Upper lobe of left lung (tissue), 6 donors: ENCODE measurements at regions not wholly inside any gene's neighbourhood (a gene's known extent, or its start where the extent isn't known, plus 50 kb on each side); places are given as distances from the start of the nearest gene placed in this dataset.

ENCODE experiments used
- ATAC-seq, 2 donors: fragments of 200-7000 bp; cut with Tn5 transposase; one replicate each; pipeline ENCODE4 v1.9.1; 2022; ENCODE audit warnings: mild to moderate bottlenecking in 2 of 2, moderate library complexity in 2 of 2; ENCODE audit not compliant: low FRiP score in 2 of 2
- DNase-seq, 2 donors: peaks; one replicate each; pipeline ENCODE4 v3.0.0-alpha.2; 2019 to 2020
- H3K27ac ChIP-seq, 4 donors: fragments of 200-600 bp; sonication (generic); one replicate each; pipeline ENCODE4 v1.5.1; 2016 to 2019
- H3K27me3 ChIP-seq, 4 donors: fragments of 200-600 bp; sonication (generic); one replicate each; pipeline ENCODE4 v1.5.1; 2017 to 2019
- H3K36me3 ChIP-seq, 4 donors: fragments of 200-600 bp; sonication (generic); one replicate each; pipeline ENCODE4 v1.5.1; 2016 to 2019
- H3K4me1 ChIP-seq, 4 donors: fragments of 200-600 bp; sonication (generic); one replicate each; pipeline ENCODE4 v1.5.1; 2018 to 2019
- H3K4me3 ChIP-seq, 4 donors: fragments of 200-600 bp; sonication (generic); one replicate each; pipeline ENCODE4 v1.5.1; 2017 to 2019; ENCODE audit warnings: mild to moderate bottlenecking in 2 of 4, moderate library complexity in 1 of 4
- H3K9me3 ChIP-seq, 4 donors: fragments of 200-600 bp; sonication (generic); one replicate each; pipeline ENCODE4 v1.5.1; 2018 to 2019
- EP300 ChIP-seq, 4 donors: sonication (generic); formaldehyde crosslinking; IDR thresholded peaks; one replicate each; pipeline ENCODE4 v1.5.1; 2017; ENCODE audit warnings: antibody characterized with exemption in 4 of 4, control low read depth in 2 of 4
- POLR2A ChIP-seq, 4 donors: fragments of 450-650 bp; IDR thresholded peaks; one replicate each; pipeline ENCODE4 v1.5.1; 2016 to 2017; ENCODE audit warnings: antibody characterized with exemption in 4 of 4, mild to moderate bottlenecking in 2 of 4
- POLR2AphosphoS5 ChIP-seq, 2 donors: sonication (generic); formaldehyde crosslinking; IDR thresholded peaks; one replicate each; pipeline ENCODE4 v1.5.1; 2017; ENCODE audit warnings: antibody characterized with exemption in 2 of 2
- WGBS, 2 donors: methylation state at CpG; one replicate each; pipeline ENCODE4 v1.1.5; 2017 to 2018; 5-methylcytosine and 5-hydroxymethylcytosine counted together
- TF ChIP-seq, protein P1 (sequence below), 6 experiments: fragments of 450-650 bp in 4 of 6; fragments of 200-600 bp in 2 of 6; sonication (generic) in 2 of 6; IDR thresholded peaks; one replicate each; pipeline ENCODE4 v1.5.1; 2016 to 2019; ENCODE audit warnings: antibody characterized with exemption in 6 of 6
- donor health status: DM: no; HTN: no; CAD: no; lungs with moderate emphysema.
- donor health status: DM: no; HTN: yes; CAD: no; lungs with severe emphysema.

DNA sequence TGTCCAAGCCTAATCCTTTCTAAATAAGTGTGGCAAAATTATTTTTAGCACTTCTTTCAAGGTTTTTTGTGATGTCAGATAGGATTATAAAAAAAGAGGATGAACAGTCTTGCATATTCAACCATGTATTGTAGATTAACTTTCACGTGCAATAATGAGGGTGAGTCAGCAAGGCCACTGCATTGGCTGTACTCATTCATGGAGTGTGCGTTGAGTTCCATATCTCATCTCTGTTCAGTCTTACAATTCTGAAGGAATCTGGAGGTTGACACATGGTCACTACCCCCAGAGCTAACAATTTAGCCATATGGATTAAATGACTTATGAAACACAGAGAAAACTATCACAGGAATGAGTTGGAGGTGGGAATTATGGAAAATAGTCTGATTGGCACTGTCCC lies 810.5 kb downstream of the SLC4A3 start:
- no peak for TF ChIP-seq POLR2A (IDR thresholded peaks at IDR 0.05)
- TF ChIP-seq EP300 (IDR thresholded peaks at IDR 0.05): no peak
- TF ChIP-seq POLR2AphosphoS5 (IDR thresholded peaks at IDR 0.05): no peak
- TF ChIP-seq, protein P1, sequence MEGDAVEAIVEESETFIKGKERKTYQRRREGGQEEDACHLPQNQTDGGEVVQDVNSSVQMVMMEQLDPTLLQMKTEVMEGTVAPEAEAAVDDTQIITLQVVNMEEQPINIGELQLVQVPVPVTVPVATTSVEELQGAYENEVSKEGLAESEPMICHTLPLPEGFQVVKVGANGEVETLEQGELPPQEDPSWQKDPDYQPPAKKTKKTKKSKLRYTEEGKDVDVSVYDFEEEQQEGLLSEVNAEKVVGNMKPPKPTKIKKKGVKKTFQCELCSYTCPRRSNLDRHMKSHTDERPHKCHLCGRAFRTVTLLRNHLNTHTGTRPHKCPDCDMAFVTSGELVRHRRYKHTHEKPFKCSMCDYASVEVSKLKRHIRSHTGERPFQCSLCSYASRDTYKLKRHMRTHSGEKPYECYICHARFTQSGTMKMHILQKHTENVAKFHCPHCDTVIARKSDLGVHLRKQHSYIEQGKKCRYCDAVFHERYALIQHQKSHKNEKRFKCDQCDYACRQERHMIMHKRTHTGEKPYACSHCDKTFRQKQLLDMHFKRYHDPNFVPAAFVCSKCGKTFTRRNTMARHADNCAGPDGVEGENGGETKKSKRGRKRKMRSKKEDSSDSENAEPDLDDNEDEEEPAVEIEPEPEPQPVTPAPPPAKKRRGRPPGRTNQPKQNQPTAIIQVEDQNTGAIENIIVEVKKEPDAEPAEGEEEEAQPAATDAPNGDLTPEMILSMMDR (IDR thresholded peaks at IDR 0.05): no peak
- Histone ChIP-seq H3K27ac (no peak overlapping the region), H3K27me3 (no peaks in the 10 kb centered on the region), H3K9me3 (no peaks in the 10 kb centered on the region), H3K4me1 (no peaks in the 10 kb centered on the region), H3K36me3 (no peaks in the 10 kb centered on the region), H3K4me3 (no peak overlapping the region)
- WGBS, 2 donors: 90 to 95% methylated on average over 2 of the region's 2 CpGs
- no peak for DNase-seq
- ATAC-seq: no peak

DNA sequence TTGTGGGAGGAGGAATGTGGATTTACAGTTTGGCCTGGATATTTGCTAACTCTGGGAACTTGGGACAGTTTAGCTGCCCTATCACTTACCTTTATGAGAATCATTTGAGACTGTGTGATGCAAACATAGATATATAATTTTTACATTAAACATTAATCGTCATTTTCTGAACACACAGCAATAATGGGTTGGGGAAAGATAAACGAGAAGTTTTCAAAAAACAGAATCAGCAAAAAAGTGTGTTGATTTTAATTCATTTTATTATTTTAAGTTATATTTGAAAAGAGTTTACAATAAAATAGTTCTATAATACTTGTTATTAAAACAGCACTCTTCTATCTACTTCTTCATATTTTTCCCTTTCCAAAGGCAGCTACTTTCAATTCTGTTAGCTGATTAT lies 813.3 kb downstream of the SLC4A3 start:
- Histone ChIP-seq H3K36me3 (no peaks in the 10 kb centered on the region), H3K4me3 (no peak overlapping the region), H3K9me3 (no peaks in the 10 kb centered on the region), H3K27me3 (no peaks in the 10 kb centered on the region), H3K4me1 (no peaks in the 10 kb centered on the region), H3K27ac (no peak overlapping the region)
- no peak for TF ChIP-seq POLR2AphosphoS5 (IDR thresholded peaks at IDR 0.05)
- TF ChIP-seq, protein P1 (IDR thresholded peaks at IDR 0.05): no peak
- no peak for TF ChIP-seq POLR2A (IDR thresholded peaks at IDR 0.05)
- TF ChIP-seq EP300 (IDR thresholded peaks at IDR 0.05): no peak
- no peak for ATAC-seq
- WGBS, 2 donors: 85 to 88% methylated on average over 2 of the region's 2 CpGs
- no peak for DNase-seq

DNA sequence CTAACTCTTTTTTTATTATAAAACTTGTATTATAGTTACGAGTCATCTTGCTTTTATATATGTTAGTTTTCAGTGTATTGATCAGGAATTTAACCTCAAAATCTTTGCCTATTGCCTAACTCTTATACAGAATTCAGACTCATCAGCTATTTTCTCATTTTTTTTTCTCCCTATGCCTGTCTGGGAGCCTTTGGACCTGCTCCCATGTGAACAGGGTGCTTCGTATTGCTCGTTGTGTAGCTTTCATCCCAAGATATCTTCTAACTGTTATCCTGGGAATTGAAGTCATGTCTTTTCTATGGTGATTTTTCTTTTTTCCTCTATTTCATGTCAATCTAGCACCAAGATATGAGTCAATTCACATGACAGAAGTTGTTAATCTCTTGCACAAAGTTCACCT lies 814.0 kb downstream of the SLC4A3 start:
- H3K4me3 ChIP-seq: no peak overlapping the region
- TF ChIP-seq POLR2A (IDR thresholded peaks at IDR 0.05) (no peak), EP300 (IDR thresholded peaks at IDR 0.05) (no peak), POLR2AphosphoS5 (IDR thresholded peaks at IDR 0.05) (no peak)
- TF ChIP-seq, protein P1 (IDR thresholded peaks at IDR 0.05): no peak
- no peaks in the 10 kb centered on the region for H3K4me1 ChIP-seq
- DNase-seq (no peak), ATAC-seq (no peak)
- WGBS, 2 donors: 90 to 92% methylated on average over 3 of the region's 3 CpGs
- no peak overlapping the region for H3K27ac ChIP-seq
- H3K36me3 ChIP-seq: no peaks in the 10 kb centered on the region
- no peaks in the 10 kb centered on the region for H3K27me3 ChIP-seq
- H3K9me3 ChIP-seq: no peaks in the 10 kb centered on the region

DNA sequence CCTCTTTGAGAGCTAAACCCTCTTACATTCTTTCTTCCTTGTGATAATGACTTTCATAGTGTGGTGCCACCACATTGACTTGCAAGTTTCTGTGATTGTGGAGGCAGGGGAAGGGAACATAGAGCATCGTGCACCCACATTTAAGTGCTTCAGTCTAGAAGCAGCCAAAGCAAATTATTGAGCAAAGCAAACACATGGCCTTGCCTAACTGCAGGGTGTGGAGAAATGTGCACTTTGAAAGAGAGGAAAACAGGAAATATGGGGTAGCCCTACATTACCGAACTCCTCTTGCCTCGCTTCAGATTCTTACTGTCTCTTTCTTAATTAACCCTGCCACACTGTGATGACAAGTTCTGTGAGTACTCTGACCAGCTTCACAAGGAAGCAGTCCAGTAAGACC lies 814.6 kb downstream of the SLC4A3 start:
- no peak overlapping the region for H3K27ac ChIP-seq
- ATAC-seq (no peak), DNase-seq (no peak)
- H3K9me3 ChIP-seq: no peaks in the 10 kb centered on the region
- no peak overlapping the region for H3K4me3 ChIP-seq
- no peaks in the 10 kb centered on the region for H3K36me3 ChIP-seq
- TF ChIP-seq EP300 (IDR thresholded peaks at IDR 0.05) (no peak), POLR2A (IDR thresholded peaks at IDR 0.05) (no peak), POLR2AphosphoS5 (IDR thresholded peaks at IDR 0.05) (no peak)
- TF ChIP-seq, protein P1 (IDR thresholded peaks at IDR 0.05): no peak
- no peaks in the 10 kb centered on the region for H3K4me1 ChIP-seq
- no peaks in the 10 kb centered on the region for H3K27me3 ChIP-seq
- WGBS, 2 donors: 57 to 77% methylated on average over 3 of the region's 3 CpGs

DNA sequence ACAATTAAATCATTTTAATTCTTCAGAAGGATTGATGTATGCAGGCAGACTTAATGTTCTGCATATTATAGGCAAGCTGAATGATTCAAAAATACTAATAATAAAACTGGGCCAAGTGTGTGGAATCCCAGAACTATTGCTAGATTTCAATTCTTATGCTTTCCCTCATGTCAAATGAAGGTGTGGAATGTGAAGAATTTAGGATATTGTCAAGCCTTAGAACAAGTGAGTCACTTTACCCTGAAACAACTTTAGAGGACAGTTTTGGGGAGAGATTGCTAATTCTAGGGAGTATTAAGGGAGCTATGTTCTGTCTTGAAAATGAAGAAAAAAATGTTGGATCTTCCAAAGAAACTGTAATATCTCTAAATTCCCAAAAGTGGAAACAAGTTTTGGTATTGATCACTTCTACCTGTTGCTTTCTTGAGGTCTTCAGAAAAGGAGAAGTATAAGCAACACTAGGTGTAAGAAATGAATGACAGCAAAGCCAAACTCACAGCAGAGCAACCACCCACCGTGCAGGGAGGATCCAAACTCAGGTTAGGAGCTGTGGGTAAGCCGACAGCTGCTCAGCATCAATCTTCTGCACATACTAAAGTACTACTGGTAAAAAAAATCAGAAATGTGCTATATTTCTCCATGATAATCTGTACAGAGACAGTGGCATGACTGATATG lies 818.1 kb downstream of the SLC4A3 start:
- Histone ChIP-seq H3K9me3 (no peaks in the 10 kb centered on the region), H3K4me1 (no peaks in the 10 kb centered on the region), H3K27ac (no peak overlapping the region), H3K27me3 (no peaks in the 10 kb centered on the region), H3K4me3 (no peak overlapping the region), H3K36me3 (no peaks in the 10 kb centered on the region)
- no peak for ATAC-seq
- no peak for TF ChIP-seq EP300 (IDR thresholded peaks at IDR 0.05)
- TF ChIP-seq, protein P1 (IDR thresholded peaks at IDR 0.05): no peak
- no peak for TF ChIP-seq POLR2AphosphoS5 (IDR thresholded peaks at IDR 0.05)
- no peak for TF ChIP-seq POLR2A (IDR thresholded peaks at IDR 0.05)
- WGBS, 2 donors: 62 to 83% methylated on average over 2 of the region's 2 CpGs
- DNase-seq: no peak
